Medulla oblongata (tissue), 1 donor: ENCODE measurements at regions not wholly inside any gene's neighbourhood (a gene's known extent, or its start where the extent isn't known, plus 50 kb on each side); places are given as distances from the start of the nearest gene placed in this dataset.
"Not testable (repeated sequence)": the region's sequence is repeated elsewhere in the genome, so short reads cannot be mapped to it uniquely, and the experiment has no call there.

Experiments used
- DNase-seq: peaks from one replicate; pipeline ENCODE4 v3.0.0-alpha.2; 2015; ENCODE audit errors: extremely low spot score

- DNase-seq, result no peak
Observed at GRCh38 chr7:68733219-68734153, 864.8 kb upstream of the AUTS2 start.

DNA sequence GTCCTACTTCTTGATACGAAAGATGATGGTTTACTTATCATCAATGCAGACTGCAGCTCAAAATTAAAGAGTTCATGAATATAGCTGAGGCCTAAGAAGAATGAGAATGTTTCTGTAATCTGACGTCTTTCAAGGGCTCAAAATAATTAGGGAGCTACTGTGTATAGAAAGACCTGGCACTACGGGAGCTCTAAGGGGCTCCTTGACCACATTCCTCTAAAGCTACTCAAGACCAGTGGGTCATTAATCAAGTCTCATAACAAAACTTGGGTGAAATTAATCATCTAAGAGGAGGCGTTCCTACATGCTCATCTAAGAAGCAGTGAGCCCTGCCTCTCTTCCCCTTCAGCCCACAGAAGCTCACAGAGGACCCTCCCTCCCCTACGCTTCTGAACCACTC, 863.8 kb upstream of the AUTS2 start:
- no peak for DNase-seq

- DNase-seq, result no peak
Observed at GRCh38 chr7:68739306-68739705, 859.0 kb upstream of the AUTS2 start.

DNA sequence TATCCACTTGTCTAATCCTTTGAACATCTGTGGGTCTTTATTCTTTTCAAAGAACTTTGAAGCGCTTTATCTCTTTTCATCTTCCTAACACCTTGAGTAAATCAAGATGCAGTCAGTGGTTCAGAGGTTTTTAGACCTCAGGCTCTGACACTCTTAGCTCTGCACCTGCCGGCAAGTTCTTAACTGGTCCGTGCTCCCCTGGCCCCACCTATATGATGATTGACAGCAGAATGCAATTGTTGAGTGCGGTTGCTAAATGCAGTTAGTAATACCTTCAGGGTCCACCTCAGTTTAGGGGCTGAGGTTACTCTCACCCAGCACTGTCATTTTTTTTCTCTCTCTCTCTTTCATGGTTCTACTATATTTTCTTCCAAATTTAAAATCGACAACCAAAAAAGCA, 854.2 kb upstream of the AUTS2 start:
- DNase-seq, result no peak

- no peak for DNase-seq
Observed at GRCh38 chr7:68748934-68749900, 849.1 kb upstream of the AUTS2 start.

DNA sequence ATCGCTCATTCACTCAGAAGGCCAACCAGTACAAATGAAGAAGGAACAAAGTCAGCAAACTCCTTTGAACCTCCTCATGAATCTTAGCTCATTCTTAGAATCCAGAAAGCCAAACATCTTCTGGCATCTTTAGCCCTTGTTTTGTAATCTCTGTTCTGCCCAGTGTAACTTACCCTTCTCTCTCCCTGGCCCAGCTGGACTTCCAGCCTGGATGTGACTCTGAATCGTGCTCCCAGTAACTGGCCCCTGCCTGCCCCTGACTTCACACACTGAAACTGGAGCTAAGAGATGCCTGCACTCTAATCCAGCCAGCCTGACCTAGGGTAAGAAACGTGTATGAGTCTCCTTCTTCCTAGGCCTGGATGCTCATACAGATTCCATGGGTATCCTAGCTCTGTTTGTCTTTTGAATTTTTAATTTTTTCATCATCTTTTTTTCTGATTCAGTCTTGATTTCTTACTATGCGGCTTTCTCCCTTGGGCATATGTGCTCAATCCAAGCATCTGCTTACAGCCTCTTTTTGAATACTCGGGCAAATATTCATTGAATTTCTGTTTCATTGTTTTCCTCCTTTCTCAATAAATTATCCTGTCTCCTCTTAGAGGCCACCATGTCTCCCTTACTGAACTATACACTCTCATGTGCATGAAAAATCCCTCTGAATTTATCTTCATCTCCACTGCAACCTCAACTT, 845.6 kb upstream of the AUTS2 start:
- DNase-seq, result no peak

DNA sequence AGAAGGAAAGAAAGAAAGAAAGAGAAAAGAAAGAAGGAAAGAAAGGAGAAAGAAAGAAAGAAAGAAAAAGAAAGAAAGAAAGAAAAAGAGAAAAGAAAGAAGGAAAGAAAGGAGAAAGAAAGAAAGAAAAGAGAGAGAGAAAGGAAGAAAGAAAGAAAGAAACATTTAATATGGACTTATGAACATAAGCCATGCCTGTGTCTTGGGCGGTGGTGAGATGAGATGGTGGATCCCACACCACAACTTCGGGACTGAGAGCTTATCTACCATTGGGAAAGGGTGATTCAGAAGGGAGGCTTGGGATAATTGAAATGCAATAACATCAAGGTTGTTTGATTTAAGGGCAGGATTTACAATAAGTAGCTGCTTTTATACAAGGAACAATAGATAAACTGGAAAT, 843.9 kb upstream of the AUTS2 start:
- no peak for DNase-seq

GRCh38 chr7:68756986-68757495, 841.2 kb upstream of the AUTS2 start:
- DNase-seq, result no peak

DNA sequence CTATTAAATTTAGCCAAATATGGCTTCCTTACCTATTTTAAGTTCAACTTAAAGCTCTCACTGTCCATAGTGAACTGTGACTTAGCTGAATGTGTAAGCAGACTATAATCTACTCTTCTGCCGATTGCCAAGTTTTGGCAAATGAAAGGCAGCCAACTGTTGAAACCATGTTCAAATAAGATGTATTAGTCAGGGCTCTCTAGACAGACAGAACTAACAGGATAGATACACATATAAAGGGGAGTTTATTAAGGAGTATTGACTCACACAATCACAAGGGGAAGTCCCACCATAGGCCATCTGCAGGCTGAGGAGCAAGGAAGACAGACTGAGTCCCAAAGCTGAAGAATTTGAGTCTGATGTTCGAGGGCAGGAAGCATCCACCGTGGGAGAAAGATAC, 837.7 kb upstream of the AUTS2 start:
- no peak for DNase-seq

DNA sequence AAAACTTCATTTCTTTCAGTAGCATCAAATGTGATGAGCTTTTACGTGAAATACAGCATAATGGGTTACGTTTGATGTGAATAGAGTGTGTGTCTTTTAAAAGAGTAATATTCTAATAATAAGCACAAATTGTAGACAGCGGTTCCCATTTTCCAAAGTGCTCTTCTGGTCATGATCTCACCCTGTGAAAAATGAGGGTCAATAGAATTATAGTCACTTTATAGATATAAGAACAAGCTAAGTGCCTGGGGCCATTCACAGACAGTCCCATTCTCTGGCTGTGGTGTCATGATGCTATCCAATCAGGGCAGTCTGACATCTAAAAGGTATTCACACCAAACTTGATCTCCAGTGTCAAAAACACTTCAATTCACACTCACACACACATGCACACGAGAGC, 830.8 kb upstream of the AUTS2 start:
- no peak for DNase-seq

DNA sequence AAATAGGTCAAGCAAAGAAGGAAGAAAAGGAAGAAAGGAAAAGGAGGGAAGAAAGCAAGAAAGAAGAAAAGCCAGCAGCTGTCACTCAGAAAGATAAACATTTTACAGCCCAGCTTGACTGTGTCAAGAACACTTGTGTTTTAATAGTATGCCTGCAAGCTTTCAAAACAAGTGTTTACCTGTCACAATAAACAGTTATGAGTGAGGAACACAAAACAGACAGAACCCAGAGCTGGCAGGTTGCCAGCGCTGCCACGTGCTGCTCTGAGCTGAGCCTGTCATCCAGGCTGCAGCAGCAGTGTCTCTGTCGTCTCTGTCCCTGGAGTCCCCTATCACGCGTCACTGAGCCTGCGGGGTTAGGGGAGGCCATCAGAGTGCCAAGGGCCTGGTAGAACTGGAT, 827.6 kb upstream of the AUTS2 start:
- DNase-seq, result peak; percentile 6

DNA sequence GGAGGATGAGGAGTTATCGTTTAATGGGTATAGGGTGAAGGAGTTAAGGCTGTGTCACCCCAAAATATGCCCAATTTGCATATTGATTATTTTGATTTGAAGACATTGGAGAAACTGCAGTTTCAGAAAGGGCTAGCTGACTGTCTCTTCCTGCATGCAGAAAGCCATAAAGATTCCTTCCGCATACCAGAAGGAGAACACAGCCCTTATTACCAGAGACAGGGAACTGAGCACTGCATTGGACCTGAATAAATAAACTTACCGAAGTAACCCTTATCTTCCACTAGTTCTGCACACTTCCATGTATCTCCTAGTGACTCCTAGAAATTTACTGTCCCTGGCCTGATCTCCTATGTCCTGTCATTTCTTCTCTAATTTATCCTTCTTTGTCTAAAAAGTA, 821.9 kb upstream of the AUTS2 start:
- DNase-seq, result no peak

DNA sequence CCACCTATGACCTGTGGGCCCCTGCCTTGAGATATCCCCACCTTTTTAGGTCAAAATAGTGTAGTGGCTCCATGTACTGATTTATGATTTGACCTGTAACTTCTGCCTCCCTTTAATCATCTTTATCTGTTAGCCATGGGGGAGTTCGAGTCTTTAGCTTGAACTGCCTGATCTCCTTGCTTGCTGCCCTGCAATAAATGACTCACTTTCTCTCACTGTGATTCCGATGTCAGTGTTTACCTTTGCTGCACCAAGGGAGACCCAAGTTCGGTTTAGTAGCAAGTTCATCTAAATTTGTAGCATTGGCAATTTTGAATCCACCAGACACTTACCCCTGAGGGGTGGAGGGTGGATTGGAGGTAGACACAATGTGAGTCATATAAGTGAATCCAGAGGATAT, 814.6 kb upstream of the AUTS2 start:
- DNase-seq, result no peak

DNA sequence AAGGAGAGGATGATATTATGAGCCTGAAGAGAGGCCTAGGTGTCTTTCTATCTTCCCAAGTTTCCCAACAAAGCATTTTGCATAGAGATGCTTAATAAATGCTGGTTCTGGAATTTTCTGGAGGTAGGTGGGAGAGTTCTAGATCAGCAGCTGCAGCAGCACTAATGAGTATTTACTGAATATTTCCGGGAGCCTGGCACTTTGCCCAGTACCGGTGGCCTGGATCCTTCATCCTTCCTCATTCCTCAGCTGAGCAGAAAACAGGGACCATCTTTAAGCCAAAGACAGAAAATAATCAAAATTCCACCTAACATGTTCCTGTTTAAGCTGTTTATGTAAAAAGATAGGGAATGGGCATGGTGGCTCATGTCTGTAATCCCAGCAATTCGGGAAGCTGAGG, 813.2 kb upstream of the AUTS2 start:
- DNase-seq, result no peak

GRCh38 chr7:68787566-68787965, 810.7 kb upstream of the AUTS2 start:
- DNase-seq, result no peak

- not testable (repeated sequence) for DNase-seq
Observed at GRCh38 chr7:68788529-68788928, 809.7 kb upstream of the AUTS2 start.

GRCh38 chr7:68789597-68789996, 808.7 kb upstream of the AUTS2 start:
- DNase-seq, result no peak

DNA sequence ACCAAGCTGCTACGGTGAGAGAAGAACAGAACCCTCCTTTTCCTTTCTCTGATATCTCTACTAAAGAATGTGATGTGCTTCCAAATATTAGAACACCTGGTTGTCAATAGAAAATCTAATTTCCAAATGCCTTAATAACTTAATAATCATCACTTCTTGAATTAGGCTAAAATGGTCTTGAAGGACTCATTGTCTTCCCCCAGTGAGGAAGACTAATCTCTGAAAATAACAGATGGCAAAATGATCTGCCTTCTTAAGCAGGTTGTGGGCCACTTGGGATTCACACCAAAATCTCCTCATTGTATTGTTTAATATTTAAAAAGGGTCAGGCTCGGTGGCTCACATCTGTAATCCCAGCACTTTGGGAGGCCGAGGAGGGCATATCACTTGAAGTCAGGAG, 805.9 kb upstream of the AUTS2 start:
- DNase-seq, result no peak

DNA sequence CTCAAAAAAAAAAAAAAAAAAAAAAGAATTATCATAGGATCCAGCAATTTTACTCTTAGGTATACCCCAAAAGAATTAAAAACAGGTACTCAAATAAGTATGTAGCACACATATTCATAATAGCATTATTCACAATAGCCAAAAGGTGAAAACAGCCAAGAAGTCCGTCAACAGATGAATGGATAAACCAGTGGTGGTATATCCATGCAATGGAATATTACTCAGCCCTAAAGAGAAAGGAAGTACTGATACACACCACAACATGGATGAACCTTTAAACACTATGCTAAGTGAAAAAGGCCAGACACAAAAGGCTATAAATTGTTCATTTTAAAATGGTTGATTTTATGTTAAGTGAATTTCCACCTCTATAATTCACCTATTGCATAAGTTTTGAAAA, 804.8 kb upstream of the AUTS2 start:
- DNase-seq, result no peak

DNA sequence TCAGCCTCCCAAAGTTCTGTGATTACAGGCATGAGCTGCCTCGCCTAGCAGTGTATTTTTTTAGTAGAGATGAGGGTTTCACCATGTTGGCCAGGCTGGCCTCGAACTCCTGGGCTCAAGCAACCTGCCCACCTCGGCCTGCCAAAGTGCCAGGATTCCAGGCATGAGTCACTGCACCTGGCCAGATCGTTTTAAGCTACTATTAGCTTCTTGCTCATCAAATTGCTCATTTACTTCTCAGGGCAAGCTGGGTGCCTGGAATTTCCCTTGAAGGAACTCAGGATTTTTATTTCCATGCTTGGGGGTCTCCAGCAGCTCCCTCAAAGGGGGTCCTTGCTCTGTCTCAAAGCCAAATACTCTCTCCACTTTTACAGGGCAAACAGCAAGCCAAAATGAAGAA, 798.0 kb upstream of the AUTS2 start:
- DNase-seq, result no peak

GRCh38 chr7:68805159-68805558, 793.1 kb upstream of the AUTS2 start:
- DNase-seq, result no peak

DNA sequence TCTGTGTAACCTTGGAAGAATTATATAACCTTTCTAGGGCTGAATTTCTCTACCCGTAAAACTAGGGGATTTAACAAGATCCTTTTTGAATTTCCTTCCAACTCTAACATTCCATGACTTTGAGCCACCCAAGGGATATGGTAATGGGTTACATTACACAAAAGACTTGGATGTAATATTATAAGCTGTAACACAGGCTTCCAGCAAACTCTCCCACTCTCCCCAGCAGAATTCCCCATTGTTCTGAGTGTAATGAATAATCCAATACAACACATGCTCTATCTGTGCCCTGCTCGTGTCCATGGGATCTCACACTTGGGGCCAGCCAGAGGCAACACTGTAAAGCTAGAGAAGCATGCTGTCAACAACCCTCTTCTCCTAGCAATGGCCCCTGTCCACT, 790.6 kb upstream of the AUTS2 start:
- DNase-seq, result no peak
